Testis (tissue), 2 donors: ENCODE measurements at regions not wholly inside any gene's neighbourhood (a gene's known extent, or its start where the extent isn't known, plus 50 kb on each side); places are given as distances from the start of the nearest gene placed in this dataset.
"Not testable (repeated sequence)": the region's sequence is repeated elsewhere in the genome, so short reads cannot be mapped to it uniquely, and the experiment has no call there.

ENCODE experiments used
- POLR2A ChIP-seq: fragments of 450-650 bp; IDR thresholded peaks from one replicate; pipeline ENCODE4 v1.6.1; 2017; ENCODE audit warnings: antibody characterized with exemption, mild to moderate bottlenecking, moderate library complexity
- TF ChIP-seq, protein P1 (sequence below), 3 experiments: fragments of 450-650 bp in 2 of 3; fragments of 200-600 bp in 1 of 3; sonication (generic) in 1 of 3; IDR thresholded peaks; one replicate each; pipeline ENCODE4 v1.5.1; 2016 to 2019; ENCODE audit warnings: antibody characterized with exemption in 3 of 3, mild to moderate bottlenecking in 2 of 3, moderate library complexity in 1 of 3

DNA sequence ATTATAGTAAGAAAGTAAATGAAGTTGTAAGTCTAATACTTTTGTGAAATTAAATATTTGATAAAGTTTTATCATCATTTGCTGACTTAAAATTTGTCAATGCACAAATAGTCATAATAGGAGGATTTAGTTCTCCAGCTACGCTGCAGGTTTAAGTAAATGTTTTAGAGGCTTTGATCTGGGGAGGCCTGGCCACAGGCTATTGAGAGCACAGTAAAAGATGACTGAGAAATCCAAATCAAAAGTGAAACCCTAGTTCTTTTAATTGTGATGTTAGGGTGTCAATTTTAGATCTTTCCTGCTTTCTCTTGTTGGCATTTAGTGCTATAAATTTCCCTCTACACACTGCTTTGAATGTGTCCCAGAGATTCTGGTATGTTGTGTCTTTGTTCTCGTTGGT is 694.3 kb upstream of the ZNF385D start:
- TF ChIP-seq, protein P1, sequence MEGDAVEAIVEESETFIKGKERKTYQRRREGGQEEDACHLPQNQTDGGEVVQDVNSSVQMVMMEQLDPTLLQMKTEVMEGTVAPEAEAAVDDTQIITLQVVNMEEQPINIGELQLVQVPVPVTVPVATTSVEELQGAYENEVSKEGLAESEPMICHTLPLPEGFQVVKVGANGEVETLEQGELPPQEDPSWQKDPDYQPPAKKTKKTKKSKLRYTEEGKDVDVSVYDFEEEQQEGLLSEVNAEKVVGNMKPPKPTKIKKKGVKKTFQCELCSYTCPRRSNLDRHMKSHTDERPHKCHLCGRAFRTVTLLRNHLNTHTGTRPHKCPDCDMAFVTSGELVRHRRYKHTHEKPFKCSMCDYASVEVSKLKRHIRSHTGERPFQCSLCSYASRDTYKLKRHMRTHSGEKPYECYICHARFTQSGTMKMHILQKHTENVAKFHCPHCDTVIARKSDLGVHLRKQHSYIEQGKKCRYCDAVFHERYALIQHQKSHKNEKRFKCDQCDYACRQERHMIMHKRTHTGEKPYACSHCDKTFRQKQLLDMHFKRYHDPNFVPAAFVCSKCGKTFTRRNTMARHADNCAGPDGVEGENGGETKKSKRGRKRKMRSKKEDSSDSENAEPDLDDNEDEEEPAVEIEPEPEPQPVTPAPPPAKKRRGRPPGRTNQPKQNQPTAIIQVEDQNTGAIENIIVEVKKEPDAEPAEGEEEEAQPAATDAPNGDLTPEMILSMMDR (IDR thresholded peaks at IDR 0.05), result not testable (repeated sequence)
- TF ChIP-seq POLR2A, result not testable (repeated sequence)
